Naive B cell (primary cell): ENCODE measurements at regions not wholly inside any gene's neighbourhood (a gene's known extent, or its start where the extent isn't known, plus 50 kb on each side); places are given as distances from the start of the nearest gene placed in this dataset.
"Not testable (repeated sequence)": the region's sequence is repeated elsewhere in the genome, so short reads cannot be mapped to it uniquely, and the experiment has no call there.

ENCODE experiments used
- ATAC-seq, 2 donors: fragments of 150-1000 bp; cut with Tn5 transposase; 2 replicates each; pipeline ENCODE4 v1.10.0; 2021; ENCODE audit warnings: low read depth in 2 of 2, mild to moderate bottlenecking in 2 of 2, moderate library complexity in 2 of 2
- DNase-seq: peaks from one replicate; pipeline ENCODE4 v3.0.0; 2022
- H3K27ac Mint-ChIP-seq, 6 donors: one replicate each; pipeline ENCODE4 v1.8.0; 2020 to 2022; ENCODE audit warnings: mild to moderate bottlenecking in 6 of 6, mixed read lengths in 6 of 6, moderate library complexity in 5 of 6, inconsistent platforms in 2 of 6
- H3K27me3 Mint-ChIP-seq, 3 donors: one replicate each; pipeline ENCODE4 v1.8.0; 2021 to 2022; ENCODE audit warnings: mixed read lengths in 3 of 3, mild to moderate bottlenecking in 1 of 3
- H3K36me3 Mint-ChIP-seq, 2 donors: one replicate each; pipeline ENCODE4 v1.8.0; 2020 to 2022; ENCODE audit warnings: mixed read lengths in 2 of 2, inconsistent platforms in 1 of 2, mild to moderate bottlenecking in 1 of 2
- H3K4me1 Mint-ChIP-seq, 3 donors: one replicate each; pipeline ENCODE4 v1.8.0; 2020 to 2022; ENCODE audit warnings: mixed read lengths in 3 of 3, inconsistent platforms in 1 of 3, mild to moderate bottlenecking in 1 of 3, moderate library complexity in 1 of 3
- H3K4me3 Mint-ChIP-seq, 8 donors: one replicate each; pipeline ENCODE4 v1.8.0; 2020 to 2022; ENCODE audit warnings: mild to moderate bottlenecking in 8 of 8, mixed read lengths in 8 of 8, moderate library complexity in 8 of 8, inconsistent platforms in 2 of 8
- H3K9me3 Mint-ChIP-seq, 7 donors: one replicate each; pipeline ENCODE4 v1.8.0; 2020 to 2022; ENCODE audit warnings: mixed read lengths in 7 of 7, mild to moderate bottlenecking in 5 of 7, inconsistent platforms in 2 of 7, moderate library complexity in 1 of 7

GRCh38 chr2:222024932-222025880, 273.6 kb downstream of the PAX3 start:
- Mint-ChIP-seq H3K27me3 (peaks cover 5 to 13% (median 5%) of the 10 kb centered on the region in 3 donors), H3K4me3 (peak overlapping the region in 3 of 8 donors; percentile 4 to 33 (median 23)), H3K27ac (peak overlapping the region in 1 of 6 donors; percentile 15), H3K36me3 (no peaks in the 10 kb centered on the region), H3K4me1 (no peaks in the 10 kb centered on the region), H3K9me3 (peaks cover 0 to 9% (median 2%) of the 10 kb centered on the region in 7 donors)
- ATAC-seq (no peak), DNase-seq (no peak)

GRCh38 chr2:222017252-222017850, 281.4 kb downstream of the PAX3 start:
- peaks cover 0 to 8% (median 4%) of the 10 kb centered on the region in 7 donors for H3K9me3 Mint-ChIP-seq
- DNase-seq (no peak), ATAC-seq (no peak)
- peaks cover under 1 to 19% (median 7%) of the 10 kb centered on the region in 3 donors for H3K27me3 Mint-ChIP-seq
- H3K4me3 Mint-ChIP-seq = no peak overlapping the region
- H3K4me1 Mint-ChIP-seq = no peaks in the 10 kb centered on the region
- H3K36me3 Mint-ChIP-seq = no peaks in the 10 kb centered on the region
- H3K27ac Mint-ChIP-seq = no peak overlapping the region

DNA sequence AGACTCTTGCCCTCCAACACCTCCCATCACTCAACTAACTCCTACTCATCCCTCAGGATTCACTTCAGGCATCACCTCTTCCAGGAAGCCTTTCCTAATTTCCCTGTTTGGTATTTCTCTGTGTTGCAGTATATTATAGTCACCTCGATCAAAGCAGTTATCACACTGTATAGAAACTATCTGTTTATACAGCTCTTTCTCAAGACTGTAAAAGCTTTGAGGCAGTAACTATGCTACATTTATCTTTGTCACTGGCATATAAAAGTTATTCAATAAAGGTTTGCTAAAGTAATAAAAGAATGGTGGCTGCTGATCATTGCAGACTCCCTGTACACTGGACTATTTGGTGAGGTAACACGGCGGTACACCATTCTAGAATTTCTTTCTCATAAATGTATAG, 284.9 kb downstream of the PAX3 start:
- Mint-ChIP-seq H3K27me3 (peaks cover 0 to 27% (median 7%) of the 10 kb centered on the region in 3 donors), H3K27ac (no peak overlapping the region), H3K36me3 (no peaks in the 10 kb centered on the region), H3K4me1 (no peaks in the 10 kb centered on the region), H3K4me3 (no peak overlapping the region), H3K9me3 (peaks cover 0 to 9% (median 4%) of the 10 kb centered on the region in 7 donors)
- ATAC-seq = no peak
- DNase-seq = no peak

DNA sequence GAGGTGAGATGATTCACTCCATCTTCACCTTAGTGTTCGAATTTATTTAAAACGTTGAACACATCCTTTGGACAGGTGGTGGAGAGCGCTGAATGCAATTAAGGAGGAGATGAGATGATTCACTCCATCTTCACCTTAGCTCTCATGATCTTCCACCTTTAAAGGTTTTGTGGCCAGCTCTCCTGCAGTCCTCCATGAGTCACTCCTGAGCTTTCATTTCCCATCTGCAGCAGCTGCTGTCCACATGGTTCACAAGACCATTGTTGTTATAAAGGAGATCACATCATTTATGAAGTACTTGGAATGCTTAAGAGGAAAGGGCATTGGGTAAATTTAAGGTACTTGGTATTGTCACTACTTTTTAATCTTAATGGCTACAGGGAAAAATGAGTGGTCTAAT, 298.5 kb downstream of the PAX3 start:
- H3K9me3 Mint-ChIP-seq = peaks cover 0 to 12% (median 2%) of the 10 kb centered on the region in 7 donors
- ATAC-seq = no peak
- no peak overlapping the region for H3K4me3 Mint-ChIP-seq
- H3K4me1 Mint-ChIP-seq = no peaks in the 10 kb centered on the region
- H3K27ac Mint-ChIP-seq = no peak overlapping the region
- no peaks in the 10 kb centered on the region for H3K36me3 Mint-ChIP-seq
- H3K27me3 Mint-ChIP-seq = no peaks in the 10 kb centered on the region
- DNase-seq = no peak

GRCh38 chr2:221999717-222000116, 299.1 kb downstream of the PAX3 start:
- Mint-ChIP-seq H3K4me3 (no peak overlapping the region), H3K27me3 (no peaks in the 10 kb centered on the region), H3K9me3 (peaks cover 0 to 12% (median 2%) of the 10 kb centered on the region in 7 donors), H3K4me1 (no peaks in the 10 kb centered on the region), H3K36me3 (no peaks in the 10 kb centered on the region), H3K27ac (no peak overlapping the region)
- DNase-seq = no peak
- ATAC-seq = no peak

DNA sequence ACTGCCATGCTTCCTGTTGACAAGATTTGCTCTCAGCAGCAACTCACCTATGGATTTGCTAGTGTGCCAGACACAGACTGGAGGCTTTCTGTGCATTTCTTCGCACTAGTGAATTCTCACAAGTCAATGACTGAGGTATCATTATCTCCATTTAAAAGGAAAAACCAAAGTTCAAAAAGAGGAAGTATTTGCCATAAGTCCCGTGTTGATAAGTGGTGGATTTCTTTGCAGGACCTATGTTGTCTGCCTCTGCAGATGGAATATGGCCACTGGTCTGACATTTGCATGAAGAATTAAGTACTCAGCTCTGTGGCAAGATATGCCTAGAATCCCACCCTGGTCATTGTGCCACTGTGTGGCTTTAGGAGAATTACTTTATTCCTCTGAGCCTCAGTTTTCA, 299.6 kb downstream of the PAX3 start:
- no peaks in the 10 kb centered on the region for H3K4me1 Mint-ChIP-seq
- H3K36me3 Mint-ChIP-seq = no peaks in the 10 kb centered on the region
- ATAC-seq = no peak
- H3K27ac Mint-ChIP-seq = no peak overlapping the region
- no peak for DNase-seq
- no peak overlapping the region for H3K4me3 Mint-ChIP-seq
- H3K9me3 Mint-ChIP-seq = peaks cover 0 to 11% (median 2%) of the 10 kb centered on the region in 7 donors
- no peaks in the 10 kb centered on the region for H3K27me3 Mint-ChIP-seq

GRCh38 chr2:221997683-221998082, 301.1 kb downstream of the PAX3 start:
- ATAC-seq = no peak
- no peak for DNase-seq
- no peaks in the 10 kb centered on the region for H3K27me3 Mint-ChIP-seq
- H3K9me3 Mint-ChIP-seq = peaks cover 0 to 13% (median 2%) of the 10 kb centered on the region in 7 donors
- H3K4me3 Mint-ChIP-seq = no peak overlapping the region
- H3K27ac Mint-ChIP-seq = no peak overlapping the region
- no peaks in the 10 kb centered on the region for H3K36me3 Mint-ChIP-seq
- no peaks in the 10 kb centered on the region for H3K4me1 Mint-ChIP-seq

DNA sequence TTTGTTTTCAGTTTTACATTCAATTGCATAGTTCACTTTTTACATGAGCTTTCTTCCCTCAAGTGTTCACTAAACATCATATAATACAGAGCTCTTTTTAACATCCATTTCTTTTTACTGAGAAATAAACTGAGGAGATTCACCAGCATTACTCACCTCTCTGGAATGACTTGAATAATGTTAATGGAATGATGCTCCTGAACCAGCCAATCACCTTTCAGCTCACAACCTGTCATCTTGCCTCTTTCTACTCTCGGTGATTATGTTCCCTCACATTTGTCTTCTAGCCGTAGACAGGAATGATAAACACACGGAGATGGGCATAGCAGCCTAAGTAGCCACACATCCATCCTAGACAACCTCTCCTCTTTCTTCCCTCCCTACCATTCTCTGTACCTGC, 301.7 kb downstream of the PAX3 start:
- H3K9me3 Mint-ChIP-seq = peaks cover 0 to 13% (median 1%) of the 10 kb centered on the region in 7 donors
- no peaks in the 10 kb centered on the region for H3K27me3 Mint-ChIP-seq
- DNase-seq (no peak), ATAC-seq (no peak)
- H3K4me1 Mint-ChIP-seq = no peaks in the 10 kb centered on the region
- H3K27ac Mint-ChIP-seq = no peak overlapping the region
- no peaks in the 10 kb centered on the region for H3K36me3 Mint-ChIP-seq
- no peak overlapping the region for H3K4me3 Mint-ChIP-seq

GRCh38 chr2:221994926-221995325, 303.9 kb downstream of the PAX3 start:
- Mint-ChIP-seq H3K27me3 (no peaks in the 10 kb centered on the region), H3K4me3 (no peak overlapping the region), H3K9me3 (peaks cover 0 to 13% (median 3%) of the 10 kb centered on the region in 7 donors), H3K4me1 (no peaks in the 10 kb centered on the region), H3K27ac (no peak overlapping the region), H3K36me3 (no peaks in the 10 kb centered on the region)
- DNase-seq = no peak
- ATAC-seq = no peak

DNA sequence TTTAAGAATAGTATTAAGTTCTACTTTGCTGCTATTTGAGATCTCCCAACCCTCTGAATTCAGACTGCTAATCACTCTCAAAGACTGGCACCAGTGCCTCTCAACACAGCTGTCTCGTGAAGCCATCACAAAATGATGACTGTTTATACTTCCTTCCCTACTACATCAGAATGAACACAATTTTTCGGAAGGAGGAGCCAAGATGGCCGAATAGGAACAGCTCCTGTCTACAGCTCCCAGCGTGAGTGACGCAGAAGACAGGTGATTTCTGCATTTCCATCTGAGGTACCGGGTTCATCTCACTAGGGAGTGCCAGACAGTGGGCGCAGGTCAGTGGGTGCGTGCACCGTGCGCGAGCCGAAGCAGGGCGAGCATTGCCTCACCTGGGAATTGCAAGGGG, 314.4 kb downstream of the PAX3 start:
- not testable (repeated sequence) for H3K27me3 Mint-ChIP-seq, ATAC-seq, H3K4me3 Mint-ChIP-seq, H3K36me3 Mint-ChIP-seq, DNase-seq, H3K9me3 Mint-ChIP-seq, H3K27ac Mint-ChIP-seq, H3K4me1 Mint-ChIP-seq

GRCh38 chr2:221981912-221982470, 316.8 kb downstream of the PAX3 start:
- H3K27me3 Mint-ChIP-seq = no peaks in the 10 kb centered on the region
- peaks cover 0 to 4% (median 0%) of the 10 kb centered on the region in 7 donors for H3K9me3 Mint-ChIP-seq
- no peak for DNase-seq
- ATAC-seq = no peak
- no peak overlapping the region for H3K27ac Mint-ChIP-seq
- H3K4me3 Mint-ChIP-seq = no peak overlapping the region
- H3K4me1 Mint-ChIP-seq = no peaks in the 10 kb centered on the region
- H3K36me3 Mint-ChIP-seq = no peaks in the 10 kb centered on the region

GRCh38 chr2:221975151-221975550, 323.6 kb downstream of the PAX3 start:
- no peak overlapping the region for H3K27ac Mint-ChIP-seq
- no peak overlapping the region for H3K4me3 Mint-ChIP-seq
- no peak for ATAC-seq
- H3K9me3 Mint-ChIP-seq = peaks cover 0 to 9% (median 0%) of the 10 kb centered on the region in 7 donors
- H3K27me3 Mint-ChIP-seq = peaks cover 0 to 18% (median 7%) of the 10 kb centered on the region in 3 donors
- H3K36me3 Mint-ChIP-seq = no peaks in the 10 kb centered on the region
- no peak for DNase-seq
- H3K4me1 Mint-ChIP-seq = no peaks in the 10 kb centered on the region

DNA sequence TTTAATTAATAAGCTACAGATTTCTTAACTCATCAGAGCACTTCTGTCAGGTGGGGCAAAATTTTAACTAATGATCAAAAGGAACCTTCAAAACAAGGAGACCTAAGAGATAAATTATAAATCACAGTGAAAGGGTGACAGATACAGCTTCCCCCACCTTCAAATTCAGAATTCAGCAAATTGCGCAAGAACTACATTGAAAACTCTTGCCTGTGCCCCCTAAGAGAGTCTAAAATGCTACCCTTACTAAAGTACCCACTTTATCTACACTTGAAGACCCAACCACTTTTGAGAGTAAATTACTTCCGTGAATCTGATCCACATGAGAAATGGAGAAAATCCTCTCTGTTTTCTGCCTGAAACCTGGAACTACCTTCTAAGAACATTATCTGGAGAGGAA, 324.9 kb downstream of the PAX3 start:
- Mint-ChIP-seq H3K36me3 (no peaks in the 10 kb centered on the region), H3K27ac (no peak overlapping the region), H3K9me3 (peaks cover 0 to 9% (median 0%) of the 10 kb centered on the region in 7 donors), H3K4me3 (no peak overlapping the region), H3K27me3 (peaks cover 0 to 18% (median 7%) of the 10 kb centered on the region in 3 donors), H3K4me1 (no peaks in the 10 kb centered on the region)
- no peak for DNase-seq
- ATAC-seq = no peak

DNA sequence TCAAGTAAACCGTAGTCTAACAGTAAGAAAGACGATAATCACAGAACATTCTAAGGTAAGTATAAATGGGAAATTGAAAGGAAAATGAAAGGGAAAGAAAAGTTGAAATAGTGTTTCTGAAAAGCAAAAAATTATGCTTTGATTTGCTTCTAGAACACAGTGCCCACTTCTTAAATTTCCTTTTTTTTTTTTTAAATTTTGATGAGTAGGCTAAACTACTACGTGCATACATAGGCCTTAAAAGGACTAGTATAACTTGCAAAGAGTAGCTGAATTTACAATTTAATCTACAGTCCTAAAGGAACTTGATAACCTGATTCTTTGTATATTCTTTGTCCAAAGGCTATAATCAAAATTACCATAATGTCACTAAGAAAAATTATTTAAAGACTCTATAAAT, 325.3 kb downstream of the PAX3 start:
- no peak for DNase-seq
- peaks cover 0 to 18% (median 7%) of the 10 kb centered on the region in 3 donors for H3K27me3 Mint-ChIP-seq
- no peaks in the 10 kb centered on the region for H3K4me1 Mint-ChIP-seq
- H3K36me3 Mint-ChIP-seq = no peaks in the 10 kb centered on the region
- no peak for ATAC-seq
- H3K27ac Mint-ChIP-seq = no peak overlapping the region
- peaks cover 0 to 9% (median 0%) of the 10 kb centered on the region in 7 donors for H3K9me3 Mint-ChIP-seq
- H3K4me3 Mint-ChIP-seq = no peak overlapping the region
